Loucy (cell line): ENCODE measurements at regions not wholly inside any gene's neighbourhood (a gene's known extent, or its start where the extent isn't known, plus 50 kb on each side); places are given as distances from the start of the nearest gene placed in this dataset.

ENCODE experiments used
- EZH2phosphoT487 ChIP-seq: fragments of 200-600 bp; IDR thresholded peaks from 2 replicates; pipeline ENCODE4 v1.6.1; 2018; ENCODE audit warnings: antibody characterized with exemption, mild to moderate bottlenecking, moderate library complexity, borderline replicate concordance
- TF ChIP-seq, protein P1 (sequence below): fragments of 200-600 bp; sonication (generic); conservative IDR thresholded peaks from 2 replicates; pipeline ENCODE4 v1.5.1; 2014; ENCODE audit warnings: mild to moderate bottlenecking, antibody characterized with exemption, low read length

DNA sequence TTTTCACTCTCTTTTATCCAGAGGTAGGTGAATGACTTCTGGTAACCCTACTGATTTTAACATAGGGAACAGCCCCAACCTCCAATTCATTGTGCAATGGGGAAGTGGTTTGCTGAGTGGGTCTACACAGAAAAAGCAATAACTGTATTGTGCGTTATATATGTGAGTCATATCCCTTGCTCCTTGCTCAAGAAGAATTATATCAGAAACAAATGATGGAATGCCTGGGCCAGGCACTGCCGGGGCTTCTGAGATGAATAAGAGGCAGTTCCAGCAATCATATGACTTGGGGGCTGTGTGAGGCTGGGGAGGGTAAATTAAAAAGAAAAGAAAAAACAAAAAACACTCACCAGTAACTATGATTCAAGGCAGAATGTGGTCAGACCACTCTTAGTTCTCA lies 79.2 kb upstream of the ABCA1 start:
- TF ChIP-seq, protein P1, sequence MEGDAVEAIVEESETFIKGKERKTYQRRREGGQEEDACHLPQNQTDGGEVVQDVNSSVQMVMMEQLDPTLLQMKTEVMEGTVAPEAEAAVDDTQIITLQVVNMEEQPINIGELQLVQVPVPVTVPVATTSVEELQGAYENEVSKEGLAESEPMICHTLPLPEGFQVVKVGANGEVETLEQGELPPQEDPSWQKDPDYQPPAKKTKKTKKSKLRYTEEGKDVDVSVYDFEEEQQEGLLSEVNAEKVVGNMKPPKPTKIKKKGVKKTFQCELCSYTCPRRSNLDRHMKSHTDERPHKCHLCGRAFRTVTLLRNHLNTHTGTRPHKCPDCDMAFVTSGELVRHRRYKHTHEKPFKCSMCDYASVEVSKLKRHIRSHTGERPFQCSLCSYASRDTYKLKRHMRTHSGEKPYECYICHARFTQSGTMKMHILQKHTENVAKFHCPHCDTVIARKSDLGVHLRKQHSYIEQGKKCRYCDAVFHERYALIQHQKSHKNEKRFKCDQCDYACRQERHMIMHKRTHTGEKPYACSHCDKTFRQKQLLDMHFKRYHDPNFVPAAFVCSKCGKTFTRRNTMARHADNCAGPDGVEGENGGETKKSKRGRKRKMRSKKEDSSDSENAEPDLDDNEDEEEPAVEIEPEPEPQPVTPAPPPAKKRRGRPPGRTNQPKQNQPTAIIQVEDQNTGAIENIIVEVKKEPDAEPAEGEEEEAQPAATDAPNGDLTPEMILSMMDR: no peak
- no peak for TF ChIP-seq EZH2phosphoT487
